Omental fat pad (tissue), 3 donors: ENCODE measurements at regions not wholly inside any gene's neighbourhood (a gene's known extent, or its start where the extent isn't known, plus 50 kb on each side); places are given as distances from the start of the nearest gene placed in this dataset.

Experiments
- ATAC-seq: fragments of 150-250 bp; one replicate; pipeline ENCODE4 v1.9.1; 2016; ENCODE audit warnings: mild to moderate bottlenecking, moderate library complexity; ENCODE audit not compliant: low FRiP score
- DNase-seq: peaks from one replicate; pipeline ENCODE4 v3.0.0-alpha.2; 2019; ENCODE audit warnings: low spot score
- TF ChIP-seq, protein P1 (sequence below), 3 donors: fragments of 450-650 bp; IDR thresholded peaks; one replicate each; pipeline ENCODE4 v1.5.1; 2016 to 2017; ENCODE audit warnings: antibody characterized with exemption in 3 of 3, mild to moderate bottlenecking in 3 of 3, moderate library complexity in 2 of 3

DNA sequence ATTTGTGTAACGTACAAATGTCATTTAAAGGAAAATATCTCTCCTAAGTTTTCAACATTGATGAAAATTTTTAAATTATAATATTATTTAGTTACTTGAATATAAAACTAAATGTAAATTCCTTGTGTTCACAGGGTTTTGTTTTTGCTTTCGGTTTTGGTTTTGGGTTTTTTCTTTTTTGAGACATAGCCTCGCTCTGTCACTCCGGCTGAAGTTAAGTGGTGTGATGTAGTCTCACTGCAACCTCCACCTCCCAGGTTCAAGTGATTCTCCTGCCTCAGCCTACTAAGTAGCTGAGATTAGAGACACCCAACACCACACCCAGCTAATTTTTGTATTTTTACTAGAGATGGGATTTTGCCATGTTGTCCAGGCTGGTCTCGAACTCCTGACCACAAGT, 79.3 kb upstream of the TCF12 start:
- no peak for ATAC-seq
- TF ChIP-seq, protein P1, sequence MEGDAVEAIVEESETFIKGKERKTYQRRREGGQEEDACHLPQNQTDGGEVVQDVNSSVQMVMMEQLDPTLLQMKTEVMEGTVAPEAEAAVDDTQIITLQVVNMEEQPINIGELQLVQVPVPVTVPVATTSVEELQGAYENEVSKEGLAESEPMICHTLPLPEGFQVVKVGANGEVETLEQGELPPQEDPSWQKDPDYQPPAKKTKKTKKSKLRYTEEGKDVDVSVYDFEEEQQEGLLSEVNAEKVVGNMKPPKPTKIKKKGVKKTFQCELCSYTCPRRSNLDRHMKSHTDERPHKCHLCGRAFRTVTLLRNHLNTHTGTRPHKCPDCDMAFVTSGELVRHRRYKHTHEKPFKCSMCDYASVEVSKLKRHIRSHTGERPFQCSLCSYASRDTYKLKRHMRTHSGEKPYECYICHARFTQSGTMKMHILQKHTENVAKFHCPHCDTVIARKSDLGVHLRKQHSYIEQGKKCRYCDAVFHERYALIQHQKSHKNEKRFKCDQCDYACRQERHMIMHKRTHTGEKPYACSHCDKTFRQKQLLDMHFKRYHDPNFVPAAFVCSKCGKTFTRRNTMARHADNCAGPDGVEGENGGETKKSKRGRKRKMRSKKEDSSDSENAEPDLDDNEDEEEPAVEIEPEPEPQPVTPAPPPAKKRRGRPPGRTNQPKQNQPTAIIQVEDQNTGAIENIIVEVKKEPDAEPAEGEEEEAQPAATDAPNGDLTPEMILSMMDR (IDR thresholded peaks at IDR 0.05) = no peak
- no peak for DNase-seq

DNA sequence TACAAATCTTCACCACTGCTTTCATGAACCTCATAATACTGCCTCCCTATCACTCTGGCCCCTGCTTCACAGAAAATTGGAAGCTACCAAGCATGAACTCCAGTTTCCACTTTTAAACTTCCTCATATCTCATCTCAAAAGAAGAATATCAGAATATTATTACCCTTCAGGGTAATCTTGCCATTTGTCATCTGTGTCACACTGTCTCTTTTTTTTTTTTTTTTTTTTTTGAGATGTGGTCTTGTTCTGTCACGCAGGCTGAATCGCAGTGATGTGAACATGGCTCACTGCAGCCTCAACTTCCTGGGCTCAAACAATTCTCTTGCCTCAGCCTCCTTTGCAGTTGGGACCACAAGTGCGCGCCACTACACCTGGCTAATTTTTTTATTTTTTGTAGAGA, 80.4 kb upstream of the TCF12 start:
- DNase-seq = no peak
- no peak for ATAC-seq
- TF ChIP-seq, protein P1 (IDR thresholded peaks at IDR 0.05) = no peak

DNA sequence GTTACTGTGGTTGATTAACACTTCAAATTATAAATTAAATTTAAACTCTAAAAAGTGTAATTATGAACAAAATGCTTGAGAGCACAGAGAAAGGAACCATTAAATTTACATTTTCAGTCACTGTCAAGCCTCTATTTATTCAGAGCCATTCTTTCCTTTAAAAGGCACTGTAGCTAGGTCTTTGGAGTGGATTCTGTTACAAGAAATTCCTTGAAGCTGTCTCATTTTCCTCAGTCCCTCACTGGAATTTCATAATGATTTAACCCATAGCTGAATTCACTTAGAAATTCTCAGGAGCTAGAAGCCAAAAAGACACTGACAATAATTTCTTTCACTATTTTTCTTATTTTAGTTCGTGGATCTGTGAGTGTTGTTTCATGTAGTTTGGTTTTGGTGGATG, 81.2 kb upstream of the TCF12 start:
- TF ChIP-seq, protein P1 (IDR thresholded peaks at IDR 0.05) = no peak
- no peak for DNase-seq
- no peak for ATAC-seq

DNA sequence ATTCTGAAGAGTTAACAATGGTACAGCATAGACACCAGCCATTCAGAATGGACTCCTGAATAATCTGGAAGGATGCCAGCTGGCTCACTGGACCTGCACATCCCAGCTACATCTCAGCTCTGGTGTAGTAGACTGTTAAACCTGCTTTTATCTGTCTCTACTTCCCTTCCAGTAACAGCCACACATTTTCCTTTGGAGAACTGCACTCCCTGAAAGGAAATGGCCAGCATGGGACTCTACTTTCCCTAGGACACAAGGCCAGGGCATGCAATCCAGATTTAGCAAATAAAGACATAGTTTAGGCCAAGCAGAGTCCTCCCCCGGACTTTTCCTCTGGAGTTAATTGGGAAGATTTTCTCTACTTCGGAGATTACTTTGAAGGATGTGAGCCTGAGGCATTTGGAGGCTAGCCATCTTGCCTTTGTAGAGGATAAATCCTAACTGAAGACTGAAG, 82.7 kb upstream of the TCF12 start:
- DNase-seq (no peak), ATAC-seq (no peak)
- TF ChIP-seq, protein P1 (IDR thresholded peaks at IDR 0.05) = no peak

DNA sequence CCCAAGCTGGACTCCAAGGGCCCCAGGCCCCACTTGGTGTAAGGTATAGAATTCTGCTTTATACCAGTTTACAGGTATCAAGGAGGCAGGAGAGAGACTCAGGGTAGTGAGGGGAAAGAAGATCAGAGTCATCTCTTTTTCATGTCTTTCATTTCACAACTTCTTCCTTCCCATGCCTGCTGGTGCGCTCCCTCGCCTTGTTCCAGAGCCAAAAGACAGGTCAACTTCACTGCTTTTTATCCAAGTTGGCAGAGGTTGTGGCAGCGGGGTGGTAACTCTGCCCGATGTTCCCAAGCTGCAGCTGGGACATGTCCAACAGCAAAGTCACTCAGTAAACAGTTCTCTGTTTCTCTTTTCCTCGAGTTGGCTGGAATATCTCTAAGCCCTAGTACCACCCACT, 86.3 kb upstream of the TCF12 start:
- peak; percentile 76 for ATAC-seq
- no peak for DNase-seq
- TF ChIP-seq, protein P1 (IDR thresholded peaks at IDR 0.05) = no peak

DNA sequence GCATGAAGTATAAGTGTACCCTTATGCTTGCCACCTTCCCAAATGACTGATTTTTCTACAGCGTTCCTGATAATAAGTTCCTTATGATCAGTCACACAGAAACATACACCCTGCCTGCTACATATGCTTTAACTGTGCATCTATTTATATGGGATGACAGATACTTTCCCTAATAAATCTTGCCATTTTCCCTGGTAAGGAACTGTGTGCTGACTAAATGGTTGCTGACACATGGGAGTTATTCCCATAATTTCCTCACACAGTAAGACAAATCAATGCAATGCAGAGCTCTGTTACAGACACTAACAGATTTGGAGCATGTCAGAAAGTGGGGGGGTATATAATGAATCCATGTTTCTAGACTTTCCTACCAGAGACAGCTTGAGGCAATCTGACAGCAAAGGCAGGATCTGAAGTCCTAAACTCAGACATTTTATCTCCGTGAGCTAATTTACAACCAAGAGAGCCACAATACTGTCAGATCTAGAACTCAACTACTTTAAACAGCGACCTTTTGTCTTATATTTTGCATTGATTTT, 86.9 kb upstream of the TCF12 start:
- ATAC-seq = no peak
- TF ChIP-seq, protein P1 (IDR thresholded peaks at IDR 0.05) = no peak
- DNase-seq = no peak

DNA sequence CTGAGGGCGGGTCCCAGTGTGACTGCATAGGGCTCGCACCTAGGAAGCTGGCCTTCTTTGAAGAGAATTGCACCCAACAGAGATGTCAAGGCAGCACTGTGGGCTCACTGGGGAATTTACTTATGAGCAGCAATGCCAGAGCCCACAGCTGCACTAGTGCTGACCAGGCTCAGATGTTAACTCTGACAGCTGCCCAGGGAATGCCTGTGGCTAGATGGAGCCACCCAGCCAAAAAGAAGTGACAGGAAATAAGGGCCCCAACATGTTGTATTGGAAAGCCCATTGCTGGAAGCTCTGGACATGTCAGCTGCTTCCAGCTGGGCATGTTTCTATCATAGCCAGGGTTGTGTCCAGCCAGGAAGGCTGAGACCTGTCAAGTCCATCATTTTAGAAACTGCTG, 90.9 kb upstream of the ZNF280D start:
- ATAC-seq (no peak), DNase-seq (no peak)
- TF ChIP-seq, protein P1 (IDR thresholded peaks at IDR 0.05) = no peak
